K562 (cell line): ENCODE measurements at regions not wholly inside any gene's neighbourhood (a gene's known extent, or its start where the extent isn't known, plus 50 kb on each side); places are given as distances from the start of the nearest gene placed in this dataset.

Experiments used
- ATAC-seq: fragments of 200-7000 bp; cut with Tn5 transposase; 3 replicates; pipeline ENCODE4 v1.9.1; 2020; ENCODE audit warnings: moderate library complexity
- BruUV-seq: library from RNA; stranded (reverse); fragments of 400-500 nt; replicated peaks from 2 replicates; lab custom pipeline; 2021; lab: Mats Ljungman, UMichigan
- CTCF ChIA-PET: fragments of 300-600 bp; formaldehyde crosslinking; extraction: SDS; loops from one replicate; lab custom pipeline; 2021; ENCODE audit warnings: low intra/inter-chr PET ratio; lab: Yijun Ruan, JAX
- POLR2A ChIA-PET: fragments of 300-600, 350-650 bp; sonication (Branson Sonifier 250); formaldehyde crosslinking; extraction: SDS; loops from one replicate; lab custom pipeline; 2021; ENCODE audit warnings: antibody characterized with exemption, inconsistent platforms; lab: Yijun Ruan, JAX
- DNase-seq, 4 experiments: peaks; one replicate each; pipeline versions ENCODE4 v3.0.0 to v3.0.0-alpha.2; 2011 to 2018; ENCODE audit warnings: low spot score in 3 of 4, mixed read lengths in 3 of 4; ENCODE audit errors: extremely low read depth in 1 of 4
- FAIRE-seq: peaks from 2 replicates; lab custom pipeline; 2011; peaks lifted over from hg19 to GRCh38; lab: Jason Lieb, UNC
- H2AFZ ChIP-seq: 2 replicates; pipeline ENCODE4 v1.6.0; 2011; ENCODE audit warnings: low read depth, low read length, control low read depth, inconsistent platforms
- H3K27ac ChIP-seq: fragments of 200-600 bp; 3 replicates; pipeline ENCODE4 v1.8.0; 2011; ENCODE audit warnings: low read depth, mild to moderate bottlenecking, control low read depth, inconsistent platforms, low read length, moderate library complexity, mixed read lengths; ENCODE audit errors: extremely low read depth
- H3K27me3 ChIP-seq, 2 experiments: fragments of 300-600 bp in 1 of 2; 2 replicates in 1 of 2; 3 replicates in 1 of 2; pipeline versions ENCODE4 v1.6.0 to v1.8.0; 2011; ENCODE audit warnings: inconsistent platforms in 2 of 2, low read length in 2 of 2, mild to moderate bottlenecking in 1 of 2, mixed read lengths in 1 of 2, moderate library complexity in 1 of 2; ENCODE audit not compliant: control insufficient read depth in 2 of 2, insufficient read depth in 2 of 2
- H3K36me3 ChIP-seq: fragments of 300-600 bp; 3 replicates; pipeline ENCODE4 v1.8.0; 2011; ENCODE audit warnings: mild to moderate bottlenecking, low read length, inconsistent platforms; ENCODE audit not compliant: control insufficient read depth, insufficient read depth
- H3K4me1 ChIP-seq, 2 experiments: fragments of 200-600 bp in 1 of 2; replicated peaks in 1 of 2; 2 replicates in 1 of 2; 3 replicates in 1 of 2; pipeline versions ENCODE4 v1.5.1 to v1.8.0; 2011; ENCODE audit warnings: inconsistent platforms in 2 of 2, low read length in 2 of 2, mild to moderate bottlenecking in 1 of 2, mixed read lengths in 1 of 2, moderate library complexity in 1 of 2; ENCODE audit not compliant: control insufficient read depth in 2 of 2, insufficient read depth in 2 of 2
- H3K4me2 ChIP-seq: 2 replicates; pipeline ENCODE4 v1.6.1; 2011; ENCODE audit warnings: low read length, control low read depth, inconsistent platforms, mixed read lengths; ENCODE audit not compliant: insufficient read depth
- H3K4me3 ChIP-seq: fragments of 200-600 bp; sonication (generic), shearing (Covaris generic); 2 replicates; pipeline ENCODE4 v1.5.1; 2016; ENCODE audit warnings: control low read depth, inconsistent platforms
- H3K79me2 ChIP-seq: fragments of 200-600 bp; 3 replicates; pipeline ENCODE4 v1.8.0; 2011; ENCODE audit warnings: low read length, inconsistent platforms; ENCODE audit not compliant: control insufficient read depth, insufficient read depth
- H3K9ac ChIP-seq, 2 experiments: 2 replicates each; pipeline versions ENCODE4 v1.6.0 to v1.6.1; 2011; ENCODE audit warnings: low read depth in 2 of 2, low read length in 2 of 2, control low read depth in 1 of 2, inconsistent platforms in 1 of 2, mild to moderate bottlenecking in 1 of 2, mixed read lengths in 1 of 2; ENCODE audit not compliant: insufficient read depth in 1 of 2
- H3K9me1 ChIP-seq: one replicate; pipeline ENCODE4 v1.6.0; 2011; ENCODE audit warnings: inconsistent platforms, mild to moderate bottlenecking, low read length, moderate library complexity; ENCODE audit not compliant: control insufficient read depth, insufficient read depth
- H3K9me3 ChIP-seq: replicated peaks from 2 replicates; pipeline ENCODE4 v1.5.1; 2011; ENCODE audit warnings: low read depth, low read length, inconsistent platforms; ENCODE audit not compliant: control insufficient read depth, insufficient read depth
- H4K20me1 ChIP-seq: replicated peaks from 2 replicates; pipeline ENCODE4 v1.6.1; 2011; ENCODE audit warnings: low read length, inconsistent platforms, mixed read lengths; ENCODE audit not compliant: control insufficient read depth, insufficient read depth
- CAMTA2 ChIP-seq: fragments of 250-450 bp; sonication (Bioruptor Pico); conservative IDR thresholded peaks from 2 replicates; pipeline ENCODE4 v1.5.1; 2022
- ETV6 ChIP-seq, 3 experiments: fragments of 150-350 bp in 1 of 3; sonication (generic) in 1 of 3; formaldehyde crosslinking in 1 of 3; IDR thresholded peaks; 2 replicates each; pipeline versions ENCODE4 v1.6.1 to v1.8.0; 2014 to 2022; ENCODE audit warnings: borderline replicate concordance in 2 of 3, low read depth in 2 of 3, antibody characterized with exemption in 1 of 3, low read length in 1 of 3, mild to moderate bottlenecking in 1 of 3, missing genetic modification reagents in 1 of 3
- MIER1 ChIP-seq: fragments of 450-650 bp; IDR thresholded peaks from 2 replicates; pipeline ENCODE4 v1.6.1; 2016; ENCODE audit warnings: antibody characterized with exemption, mild to moderate bottlenecking, low read depth
- ZBTB40 ChIP-seq, 2 experiments: fragments of 450-650 bp in 1 of 2; sonication (generic) in 1 of 2; formaldehyde crosslinking in 1 of 2; IDR thresholded peaks; 2 replicates each; pipeline versions ENCODE4 v1.7.1 to v1.9.0; 2016 to 2022; ENCODE audit warnings: inconsistent platforms in 1 of 2, mild to moderate bottlenecking in 1 of 2, missing genetic modification reagents in 1 of 2
- ZNF707 ChIP-seq: fragments of 250-450 bp; sonication (Bioruptor Pico); conservative IDR thresholded peaks from 2 replicates; pipeline ENCODE4 v1.8.0; 2022; ENCODE audit warnings: inconsistent platforms, mild to moderate bottlenecking, moderate library complexity
- WGBS: fragments of 100-300 bp; shearing (Covaris generic); methylation state at CpG from one replicate; pipeline ENCODE4 v1.1.6; 2016; ENCODE audit warnings: low coverage, mixed read lengths; ENCODE audit not compliant: insufficient coverage; ENCODE audit errors: missing lambda C conversion rate; 5-methylcytosine and 5-hydroxymethylcytosine counted together
- in situ Hi-C: fragments of 300-500 bp; cut with MboI; formaldehyde crosslinking; loops from 4 replicates; pipeline ENCODE4 v1.15.0; 2018; ENCODE audit warnings: inconsistent platforms, mixed read lengths
- intact Hi-C: fragments of 100-400 bp; cut with micrococcal nuclease; formaldehyde crosslinking; loops from 2 replicates; pipeline ENCODE4 v1.14.2; 2022
- TF ChIP-seq, protein P1 (sequence below): sonication (generic); formaldehyde crosslinking; IDR thresholded peaks from 2 replicates; pipeline ENCODE4 v1.9.0; 2022; ENCODE audit warnings: mild to moderate bottlenecking, missing genetic modification reagents
- TF ChIP-seq, protein P2 (sequence below): fragments of 450-650 bp; conservative IDR thresholded peaks from 2 replicates; pipeline ENCODE4 v1.6.1; 2016; ENCODE audit warnings: missing genetic modification characterization, low read depth, mild to moderate bottlenecking, control low read depth, missing compliant biosample characterization
- TF ChIP-seq, protein P3 (sequence below): fragments of 450-650 bp; formaldehyde crosslinking; IDR thresholded peaks from 2 replicates; pipeline ENCODE4 v1.4.0; 2020; ENCODE audit warnings: mild to moderate bottlenecking, moderate library complexity

DNA sequence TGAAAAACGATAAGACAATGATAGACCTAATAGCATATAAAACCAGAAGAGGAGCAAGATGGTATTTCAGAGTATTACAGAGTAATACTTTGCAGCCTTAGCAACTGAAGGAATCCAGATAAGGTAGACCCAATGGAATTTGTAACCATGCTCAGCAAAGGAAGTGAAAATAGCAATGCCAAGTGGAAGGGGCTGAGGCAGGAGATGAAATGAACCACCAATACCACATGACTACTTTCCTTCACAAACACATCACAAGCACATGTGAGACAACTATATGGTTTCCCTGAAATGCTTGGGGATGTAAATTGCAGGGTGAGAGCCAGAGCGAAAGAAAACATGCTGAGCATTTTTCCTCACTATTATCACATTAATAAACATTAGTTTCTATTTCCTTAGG lies 79.8 kb upstream of the MELK start:
- ATAC-seq (no peak), FAIRE-seq (no peak), DNase-seq (no peak)
- Histone ChIP-seq H3K4me2 (no peak overlapping the region), H3K27ac (no peak overlapping the region), H3K9me1 (no peaks in the 10 kb centered on the region), H3K4me1 (peaks cover 5 to 11% of the 10 kb centered on the region in 2 experiments; a peak in 3 of 5 replicates), H3K79me2 (no peaks in the 10 kb centered on the region), H3K27me3 (0 out of 5 replicates have a peak, but pooled peaks cover 0 to 4% of the 10 kb centered on the region in 2 experiments), H3K9ac (no peak overlapping the region), H3K9me3 (no peaks in the 10 kb centered on the region), H3K4me3 (no peak overlapping the region), H3K36me3 (no peaks in the 10 kb centered on the region), H4K20me1 (no peaks in the 10 kb centered on the region), H2AFZ (0 out of 2 replicates have a peak overlapping the region, but pooled peaks have one; percentile 45)
- ChIA-PET CTCF (no interaction called here), POLR2A (no interaction called here)
- in situ Hi-C loops (no loop called here), intact Hi-C loops (no loop called here)
- 35% methylated on average over 2 of the region's 2 CpGs for WGBS
- BruUV-seq = no TSS peak
- TF ChIP-seq ETV6 (IDR thresholded peaks at IDR 0.05; ENCODE audit: borderline replicate concordance in 1 of 2, low read depth in 2 of 2, low read length in 1 of 2) = no peak
- no peak for TF ChIP-seq ETV6 (CRISPR knock-in tag; IDR thresholded peaks at IDR 0.05; ENCODE audit: borderline replicate concordance)
- TF ChIP-seq, protein P1, sequence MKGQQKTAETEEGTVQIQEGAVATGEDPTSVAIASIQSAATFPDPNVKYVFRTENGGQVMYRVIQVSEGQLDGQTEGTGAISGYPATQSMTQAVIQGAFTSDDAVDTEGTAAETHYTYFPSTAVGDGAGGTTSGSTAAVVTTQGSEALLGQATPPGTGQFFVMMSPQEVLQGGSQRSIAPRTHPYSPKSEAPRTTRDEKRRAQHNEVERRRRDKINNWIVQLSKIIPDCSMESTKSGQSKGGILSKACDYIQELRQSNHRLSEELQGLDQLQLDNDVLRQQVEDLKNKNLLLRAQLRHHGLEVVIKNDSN (CRISPR knock-in tag) = no peak
- TF ChIP-seq MIER1 = no peak
- TF ChIP-seq, protein P2, sequence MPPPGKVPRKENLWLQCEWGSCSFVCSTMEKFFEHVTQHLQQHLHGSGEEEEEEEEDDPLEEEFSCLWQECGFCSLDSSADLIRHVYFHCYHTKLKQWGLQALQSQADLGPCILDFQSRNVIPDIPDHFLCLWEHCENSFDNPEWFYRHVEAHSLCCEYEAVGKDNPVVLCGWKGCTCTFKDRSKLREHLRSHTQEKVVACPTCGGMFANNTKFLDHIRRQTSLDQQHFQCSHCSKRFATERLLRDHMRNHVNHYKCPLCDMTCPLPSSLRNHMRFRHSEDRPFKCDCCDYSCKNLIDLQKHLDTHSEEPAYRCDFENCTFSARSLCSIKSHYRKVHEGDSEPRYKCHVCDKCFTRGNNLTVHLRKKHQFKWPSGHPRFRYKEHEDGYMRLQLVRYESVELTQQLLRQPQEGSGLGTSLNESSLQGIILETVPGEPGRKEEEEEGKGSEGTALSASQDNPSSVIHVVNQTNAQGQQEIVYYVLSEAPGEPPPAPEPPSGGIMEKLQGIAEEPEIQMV = no peak
- TF ChIP-seq ZNF707 (CRISPR knock-in tag) = no peak
- TF ChIP-seq, protein P3, sequence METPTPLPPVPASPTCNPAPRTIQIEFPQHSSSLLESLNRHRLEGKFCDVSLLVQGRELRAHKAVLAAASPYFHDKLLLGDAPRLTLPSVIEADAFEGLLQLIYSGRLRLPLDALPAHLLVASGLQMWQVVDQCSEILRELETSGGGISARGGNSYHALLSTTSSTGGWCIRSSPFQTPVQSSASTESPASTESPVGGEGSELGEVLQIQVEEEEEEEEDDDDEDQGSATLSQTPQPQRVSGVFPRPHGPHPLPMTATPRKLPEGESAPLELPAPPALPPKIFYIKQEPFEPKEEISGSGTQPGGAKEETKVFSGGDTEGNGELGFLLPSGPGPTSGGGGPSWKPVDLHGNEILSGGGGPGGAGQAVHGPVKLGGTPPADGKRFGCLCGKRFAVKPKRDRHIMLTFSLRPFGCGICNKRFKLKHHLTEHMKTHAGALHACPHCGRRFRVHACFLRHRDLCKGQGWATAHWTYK = no peak
- no peak for TF ChIP-seq ZBTB40 (IDR thresholded peaks at IDR 0.05)
- TF ChIP-seq ZBTB40 (CRISPR knock-in tag; IDR thresholded peaks at IDR 0.05) = no peak
- TF ChIP-seq CAMTA2 (CRISPR knock-in tag) = no peak
